ENCODE measurements at regions not wholly inside any gene's neighbourhood (a gene's known extent, or its start where the extent isn't known, plus 50 kb on each side); places are given as distances from the start of the nearest gene placed in this dataset.
"Not testable (repeated sequence)": the region's sequence is repeated elsewhere in the genome, so short reads cannot be mapped to it uniquely, and the experiment has no call there.

- not testable (repeated sequence) for TF ChIP-seq CTCF, POLR2A (IDR thresholded peaks at IDR 0.05)
Observed at GRCh38 chr7:56825756-56826540, 306.3 kb downstream of the ZNF479 start.
